ENCODE measurements at regions not wholly inside any gene's neighbourhood (a gene's known extent, or its start where the extent isn't known, plus 50 kb on each side); places are given as distances from the start of the nearest gene placed in this dataset.

- H3K9me3 Mint-ChIP-seq: no peaks in the 10 kb centered on the region
- no peak for DNase-seq
- ATAC-seq: no peak
- H3K27me3 Mint-ChIP-seq (ENCODE audit: low read depth): peaks cover 7% of the 10 kb centered on the region
- H3K36me3 Mint-ChIP-seq (ENCODE audit: insufficient read depth): no peaks in the 10 kb centered on the region
- no peaks in the 10 kb centered on the region for H3K4me1 Mint-ChIP-seq (ENCODE audit: low read depth)
- H3K4me3 Mint-ChIP-seq: no peak overlapping the region
Observed at GRCh38 chr2:18479947-18480369, 80.5 kb downstream of the RDH14 start.

DNA sequence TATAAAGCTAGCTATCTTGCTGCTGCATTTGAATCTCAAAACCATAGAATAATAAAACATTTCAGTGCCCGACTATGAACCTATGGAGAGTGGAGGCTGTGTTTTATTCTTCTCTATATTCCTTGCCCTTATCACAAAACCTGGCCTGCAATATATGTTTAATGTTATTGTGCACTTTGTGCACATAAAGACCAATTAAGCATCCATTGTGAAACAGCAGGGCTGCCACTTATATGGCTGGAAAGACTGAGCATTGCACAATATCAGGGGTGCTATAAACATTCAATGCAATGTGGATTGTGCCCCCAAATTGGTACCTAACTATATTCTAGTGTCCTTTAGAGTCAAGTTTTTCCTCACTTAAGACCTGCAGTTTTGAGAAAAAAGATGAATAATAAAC is 83.2 kb downstream of the RDH14 start:
- ATAC-seq (no peak), DNase-seq (no peak)
- Mint-ChIP-seq H3K27me3 (ENCODE audit: low read depth) (peaks cover 10% of the 10 kb centered on the region), H3K4me3 (no peak overlapping the region), H3K4me1 (ENCODE audit: low read depth) (no peaks in the 10 kb centered on the region), H3K36me3 (ENCODE audit: insufficient read depth) (no peaks in the 10 kb centered on the region), H3K9me3 (no peaks in the 10 kb centered on the region)

- ATAC-seq (no peak), DNase-seq (no peak)
- no peaks in the 10 kb centered on the region for H3K36me3 Mint-ChIP-seq (ENCODE audit: insufficient read depth)
- peaks cover 10% of the 10 kb centered on the region for H3K27me3 Mint-ChIP-seq (ENCODE audit: low read depth)
- no peak overlapping the region for H3K4me3 Mint-ChIP-seq
- no peaks in the 10 kb centered on the region for H3K4me1 Mint-ChIP-seq (ENCODE audit: low read depth)
- H3K9me3 Mint-ChIP-seq: no peaks in the 10 kb centered on the region
Observed at GRCh38 chr2:18476484-18476883, 84.0 kb downstream of the RDH14 start.

DNA sequence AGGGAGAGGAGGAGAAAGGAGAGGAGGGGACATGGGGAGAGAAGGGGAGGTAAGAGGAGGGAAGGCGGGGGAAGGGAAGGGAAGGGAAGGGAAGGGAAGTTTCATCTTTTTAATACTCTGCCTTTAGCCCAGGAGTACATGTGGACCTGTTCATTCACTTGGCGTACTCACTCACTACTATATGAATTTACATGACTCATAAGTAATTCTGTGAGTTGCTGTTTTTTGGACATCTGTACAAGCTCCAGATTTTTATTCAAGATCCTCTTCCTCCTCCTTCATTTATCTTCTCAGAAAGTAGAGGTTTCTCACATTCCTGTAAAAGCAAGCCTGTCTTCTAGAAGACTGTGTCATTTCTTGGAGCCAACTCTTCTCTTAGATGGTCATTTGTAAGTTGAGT is 84.6 kb downstream of the RDH14 start:
- Mint-ChIP-seq H3K9me3 (no peaks in the 10 kb centered on the region), H3K36me3 (ENCODE audit: insufficient read depth) (no peaks in the 10 kb centered on the region), H3K27me3 (ENCODE audit: low read depth) (peaks cover 10% of the 10 kb centered on the region), H3K4me3 (no peak overlapping the region), H3K4me1 (ENCODE audit: low read depth) (no peaks in the 10 kb centered on the region)
- ATAC-seq: no peak
- no peak for DNase-seq

DNA sequence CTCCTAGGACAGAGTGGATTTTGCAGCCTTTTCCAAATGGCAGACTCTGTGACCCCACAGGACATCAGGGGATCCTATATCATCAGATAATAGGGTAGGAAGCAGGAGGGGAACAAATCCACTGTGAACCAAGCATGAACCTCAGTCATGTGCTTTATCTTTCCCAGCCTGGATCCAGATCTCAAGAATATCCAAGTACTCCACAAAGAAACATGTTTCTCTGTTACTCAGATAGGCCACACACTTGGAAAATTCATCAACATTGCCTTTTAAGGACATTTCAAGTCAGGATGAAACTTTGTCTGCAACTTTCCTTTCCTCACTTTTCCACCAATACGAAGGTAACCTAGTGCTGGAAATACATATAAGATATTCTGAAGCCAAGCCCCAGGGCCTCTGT is 85.8 kb downstream of the RDH14 start:
- Mint-ChIP-seq H3K36me3 (ENCODE audit: insufficient read depth) (no peaks in the 10 kb centered on the region), H3K4me1 (ENCODE audit: low read depth) (no peaks in the 10 kb centered on the region), H3K9me3 (no peaks in the 10 kb centered on the region), H3K27me3 (ENCODE audit: low read depth) (peaks cover 10% of the 10 kb centered on the region), H3K4me3 (no peak overlapping the region)
- DNase-seq (no peak), ATAC-seq (no peak)

- no peaks in the 10 kb centered on the region for H3K4me1 Mint-ChIP-seq (ENCODE audit: low read depth)
- H3K36me3 Mint-ChIP-seq (ENCODE audit: insufficient read depth): no peaks in the 10 kb centered on the region
- H3K27me3 Mint-ChIP-seq (ENCODE audit: low read depth): peaks cover 10% of the 10 kb centered on the region
- no peak overlapping the region for H3K4me3 Mint-ChIP-seq
- no peak for ATAC-seq
- H3K9me3 Mint-ChIP-seq: no peaks in the 10 kb centered on the region
- DNase-seq: no peak
Observed at GRCh38 chr2:18473241-18474181, 86.9 kb downstream of the RDH14 start.

DNA sequence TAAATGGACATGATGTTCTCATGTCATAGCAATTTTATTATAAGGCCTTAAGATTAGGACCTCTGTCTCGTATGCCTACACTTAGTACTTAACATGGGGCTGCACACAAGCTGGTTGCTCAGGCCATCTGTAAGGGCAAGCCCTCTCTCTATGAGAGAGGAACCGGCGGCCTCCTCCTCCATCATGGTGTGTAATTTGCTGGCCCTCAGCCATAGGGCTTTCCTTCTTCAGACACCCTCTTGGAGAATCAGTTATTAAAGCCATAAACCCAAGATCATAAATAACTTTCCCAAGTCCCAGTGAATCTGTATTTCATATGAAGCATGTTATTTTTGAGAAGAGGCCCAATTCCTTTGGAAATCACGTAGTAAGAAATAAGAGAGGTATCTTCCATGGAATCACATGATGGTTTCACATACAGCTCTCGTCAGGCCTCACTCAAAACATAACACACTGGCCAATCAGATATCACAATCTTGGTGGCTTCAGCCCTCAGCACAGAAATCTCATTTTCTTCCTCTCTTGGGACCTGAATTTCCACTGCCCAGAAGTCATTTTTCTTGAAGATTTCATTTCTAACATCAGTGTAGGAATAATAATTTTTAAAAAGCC is 92.6 kb downstream of the RDH14 start:
- Mint-ChIP-seq H3K9me3 (peaks cover 2% of the 10 kb centered on the region), H3K27me3 (ENCODE audit: low read depth) (peaks cover 12% of the 10 kb centered on the region), H3K4me3 (no peak overlapping the region), H3K4me1 (ENCODE audit: low read depth) (no peaks in the 10 kb centered on the region), H3K36me3 (ENCODE audit: insufficient read depth) (no peaks in the 10 kb centered on the region)
- ATAC-seq (no peak), DNase-seq (no peak)

GRCh38 chr2:18465979-18466378 is 94.5 kb downstream of the RDH14 start:
- Mint-ChIP-seq H3K36me3 (ENCODE audit: insufficient read depth) (no peaks in the 10 kb centered on the region), H3K27me3 (ENCODE audit: low read depth) (peaks cover 17% of the 10 kb centered on the region), H3K4me1 (ENCODE audit: low read depth) (no peaks in the 10 kb centered on the region), H3K9me3 (peaks cover 3% of the 10 kb centered on the region), H3K4me3 (no peak overlapping the region)
- DNase-seq (no peak), ATAC-seq (no peak)

DNA sequence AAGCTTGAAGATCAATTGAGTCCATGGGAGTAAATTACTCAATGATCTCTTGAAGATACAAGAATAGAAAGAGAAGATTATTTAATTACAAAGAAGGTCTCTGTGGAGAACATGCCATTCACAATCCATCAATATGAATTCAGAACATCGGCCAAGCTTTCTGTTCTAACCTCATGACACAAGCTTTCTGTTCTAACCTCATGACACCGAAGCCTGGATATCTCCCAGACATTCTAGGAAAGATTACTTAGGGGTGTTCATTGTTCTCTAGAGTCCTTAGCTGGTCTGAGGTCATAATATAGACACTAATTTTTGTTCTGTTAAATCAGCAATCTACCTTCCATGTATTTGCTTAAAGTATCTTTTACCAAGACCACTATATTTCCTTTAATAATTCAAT is 95.5 kb downstream of the RDH14 start:
- DNase-seq (no peak), ATAC-seq (no peak)
- no peaks in the 10 kb centered on the region for H3K36me3 Mint-ChIP-seq (ENCODE audit: insufficient read depth)
- peaks cover 21% of the 10 kb centered on the region for H3K27me3 Mint-ChIP-seq (ENCODE audit: low read depth)
- H3K4me3 Mint-ChIP-seq: no peak overlapping the region
- peaks cover 3% of the 10 kb centered on the region for H3K9me3 Mint-ChIP-seq
- H3K4me1 Mint-ChIP-seq (ENCODE audit: low read depth): no peaks in the 10 kb centered on the region

GRCh38 chr2:18456026-18456425 is 104.4 kb downstream of the RDH14 start:
- Mint-ChIP-seq H3K27me3 (ENCODE audit: low read depth) (peaks cover 25% of the 10 kb centered on the region), H3K9me3 (no peaks in the 10 kb centered on the region), H3K36me3 (ENCODE audit: insufficient read depth) (no peaks in the 10 kb centered on the region), H3K4me3 (no peak overlapping the region), H3K4me1 (ENCODE audit: low read depth) (no peaks in the 10 kb centered on the region)
- DNase-seq: no peak
- ATAC-seq: no peak

GRCh38 chr2:18455236-18455862 is 105.1 kb downstream of the RDH14 start:
- Mint-ChIP-seq H3K4me1 (ENCODE audit: low read depth) (no peaks in the 10 kb centered on the region), H3K9me3 (no peaks in the 10 kb centered on the region), H3K4me3 (no peak overlapping the region), H3K36me3 (ENCODE audit: insufficient read depth) (no peaks in the 10 kb centered on the region), H3K27me3 (ENCODE audit: low read depth) (peaks cover 27% of the 10 kb centered on the region)
- no peak for ATAC-seq
- DNase-seq: no peak

GRCh38 chr2:18454692-18455235 is 105.7 kb downstream of the RDH14 start:
- DNase-seq: no peak
- Mint-ChIP-seq H3K4me1 (ENCODE audit: low read depth) (no peaks in the 10 kb centered on the region), H3K9me3 (no peaks in the 10 kb centered on the region), H3K36me3 (ENCODE audit: insufficient read depth) (no peaks in the 10 kb centered on the region), H3K4me3 (no peak overlapping the region), H3K27me3 (ENCODE audit: low read depth) (peaks cover 24% of the 10 kb centered on the region)
- no peak for ATAC-seq

DNA sequence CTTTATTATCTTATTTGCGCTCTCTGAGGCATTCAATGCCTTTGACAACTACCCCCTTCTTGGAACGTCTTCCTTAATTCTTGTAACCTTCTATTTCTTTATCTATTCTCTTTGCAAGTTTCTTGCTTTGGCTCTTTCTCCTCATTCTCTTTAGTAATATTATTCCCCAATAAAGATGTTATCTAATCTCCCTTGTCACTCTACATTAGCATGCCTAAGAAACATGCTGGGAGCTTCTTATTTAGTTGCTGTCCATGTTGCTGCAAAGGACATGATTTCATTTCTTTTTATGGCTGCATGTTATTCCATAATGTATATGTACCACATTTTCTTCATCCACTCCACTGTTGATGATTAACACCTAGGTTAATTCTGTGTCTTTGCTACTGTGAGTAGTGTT is 113.7 kb downstream of the RDH14 start:
- ATAC-seq (no peak), DNase-seq (no peak)
- Mint-ChIP-seq H3K4me1 (ENCODE audit: low read depth) (no peaks in the 10 kb centered on the region), H3K4me3 (no peak overlapping the region), H3K36me3 (ENCODE audit: insufficient read depth) (no peaks in the 10 kb centered on the region), H3K9me3 (no peaks in the 10 kb centered on the region), H3K27me3 (ENCODE audit: low read depth) (peaks cover 12% of the 10 kb centered on the region)

DNA sequence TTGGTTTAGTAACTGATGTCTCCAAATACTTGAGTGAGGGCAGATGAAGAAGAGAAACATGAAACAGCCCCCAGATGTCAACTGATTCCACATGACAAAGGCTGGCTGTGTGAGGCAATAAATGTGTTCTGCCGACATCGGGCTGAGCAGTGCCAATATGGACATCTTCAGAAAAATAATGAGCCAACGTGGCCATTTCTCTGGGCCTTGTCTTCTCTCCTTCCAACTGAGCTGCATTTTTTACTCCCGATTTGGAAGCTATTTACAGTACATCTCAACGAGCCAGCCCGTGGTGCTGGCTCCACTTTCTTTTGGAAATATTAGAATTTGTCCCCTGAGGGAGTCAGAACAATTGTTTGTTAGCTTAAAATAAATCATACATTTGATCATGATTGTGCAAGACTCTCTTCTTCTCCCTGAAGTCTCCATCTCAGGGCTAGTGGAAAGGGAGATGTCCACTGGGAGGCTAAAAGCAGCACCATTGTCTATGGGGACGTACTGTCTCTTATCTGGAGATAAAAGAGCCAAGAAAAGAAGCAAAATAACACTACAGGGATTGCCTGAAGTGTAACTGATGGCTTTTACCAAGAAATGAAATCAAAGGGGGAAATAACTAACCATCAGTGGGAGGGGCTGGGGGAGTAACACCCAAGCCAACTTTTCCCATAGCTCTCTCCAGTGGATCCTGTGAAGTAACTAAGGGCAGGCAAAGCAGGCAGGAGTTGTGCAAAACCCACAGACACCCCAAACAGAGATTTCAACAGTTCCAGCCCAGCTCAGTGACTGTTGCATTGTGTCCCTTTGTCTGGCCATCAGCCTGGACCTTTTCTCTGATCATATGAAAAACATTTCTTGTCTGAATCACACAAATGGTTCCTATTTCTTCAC is 114.8 kb downstream of the RDH14 start:
- Mint-ChIP-seq H3K4me3 (no peak overlapping the region), H3K36me3 (ENCODE audit: insufficient read depth) (no peaks in the 10 kb centered on the region), H3K9me3 (no peaks in the 10 kb centered on the region), H3K27me3 (ENCODE audit: low read depth) (peaks cover 9% of the 10 kb centered on the region), H3K4me1 (ENCODE audit: low read depth) (no peaks in the 10 kb centered on the region)
- DNase-seq (no peak), ATAC-seq (no peak)
